Stimulated activated naive CD4-positive, alpha-beta T cell treated with Interleukin-2 at 50 U/mL for 16 hours (primary cell): ENCODE measurements at regions not wholly inside any gene's neighbourhood (a gene's known extent, or its start where the extent isn't known, plus 50 kb on each side); places are given as distances from the start of the nearest gene placed in this dataset.

ENCODE experiments used
- DNase-seq: peaks from one replicate; lab custom pipeline; 2025; lab: John Stamatoyannopoulos, UW

DNA sequence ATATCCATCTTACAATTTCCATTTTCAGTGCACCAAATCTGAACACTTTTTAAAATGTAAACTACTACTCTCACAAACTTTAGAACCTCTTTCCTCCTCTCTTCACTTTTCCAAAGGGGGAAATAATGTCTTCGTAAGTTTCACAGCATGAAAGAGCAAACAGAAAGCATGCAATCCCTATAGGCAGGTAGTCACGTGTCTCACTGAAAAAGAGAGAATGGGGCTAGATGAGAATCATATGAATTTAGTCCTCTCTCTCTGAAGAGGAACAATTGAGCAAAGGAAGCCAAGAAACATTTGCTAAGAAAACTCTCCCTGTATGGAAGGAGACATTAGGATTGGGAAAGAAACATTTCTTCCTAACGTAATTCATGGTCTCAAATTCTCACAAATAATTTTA lies 613.9 kb downstream of the PLA2G4A start:
- DNase-seq, result no peak

DNA sequence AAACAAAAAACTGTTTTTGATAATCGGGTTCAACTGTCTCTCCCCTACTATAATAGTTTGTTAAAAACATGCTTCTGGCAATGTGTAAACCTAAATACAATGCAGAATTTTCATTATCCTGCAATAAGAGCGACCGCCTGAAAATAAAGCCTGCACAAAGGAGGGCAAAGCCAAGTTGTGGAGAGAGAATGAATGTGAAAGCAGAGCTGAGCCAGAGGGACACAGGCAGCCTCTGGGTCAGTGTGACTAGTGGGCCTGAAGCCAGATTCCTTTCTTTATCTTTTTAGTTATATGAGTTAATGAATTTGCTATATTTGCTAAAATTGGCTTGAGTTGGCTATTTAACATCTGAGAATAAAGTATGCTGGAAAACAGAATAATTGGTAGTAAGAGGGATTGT lies 615.2 kb downstream of the PLA2G4A start:
- DNase-seq, result no peak

DNA sequence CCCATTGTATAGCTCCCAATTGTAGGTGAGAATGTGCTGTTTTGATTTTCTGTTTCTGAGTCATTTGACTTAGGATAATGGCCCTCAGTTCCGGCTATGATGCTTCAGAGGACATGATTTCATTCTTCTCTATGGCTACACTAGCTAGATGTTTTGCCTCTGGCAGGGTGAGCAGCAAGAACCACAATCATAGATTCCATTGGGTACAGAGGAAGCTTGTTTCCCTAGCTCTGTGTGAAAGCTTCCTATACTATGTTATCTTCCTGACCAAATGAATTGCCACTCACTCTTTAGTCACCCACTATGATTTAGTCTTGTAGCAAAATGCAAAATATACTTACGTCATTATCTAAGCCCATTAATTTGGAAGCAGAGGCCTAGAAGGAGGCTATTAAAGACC lies 616.3 kb downstream of the PLA2G4A start:
- no peak for DNase-seq

DNA sequence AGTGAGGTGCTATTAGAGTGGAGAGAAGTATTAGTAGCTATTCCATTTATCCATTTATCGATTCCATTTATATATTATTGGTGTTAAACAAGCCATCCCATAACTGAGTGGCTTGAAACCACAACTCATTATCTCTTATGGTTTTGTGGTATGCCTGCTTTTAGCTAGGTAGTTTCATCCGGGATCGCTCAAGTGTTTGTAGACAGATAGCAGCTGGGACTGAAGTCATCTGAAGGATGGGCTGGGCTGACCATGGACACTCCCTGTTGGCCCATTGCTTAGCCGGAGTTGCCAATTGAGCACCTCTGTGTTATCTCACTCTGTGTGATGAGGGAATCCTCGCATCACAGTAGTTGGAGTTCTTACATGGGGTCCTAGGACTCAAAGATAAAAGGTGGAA lies 622.5 kb downstream of the PLA2G4A start:
- DNase-seq, result no peak

DNA sequence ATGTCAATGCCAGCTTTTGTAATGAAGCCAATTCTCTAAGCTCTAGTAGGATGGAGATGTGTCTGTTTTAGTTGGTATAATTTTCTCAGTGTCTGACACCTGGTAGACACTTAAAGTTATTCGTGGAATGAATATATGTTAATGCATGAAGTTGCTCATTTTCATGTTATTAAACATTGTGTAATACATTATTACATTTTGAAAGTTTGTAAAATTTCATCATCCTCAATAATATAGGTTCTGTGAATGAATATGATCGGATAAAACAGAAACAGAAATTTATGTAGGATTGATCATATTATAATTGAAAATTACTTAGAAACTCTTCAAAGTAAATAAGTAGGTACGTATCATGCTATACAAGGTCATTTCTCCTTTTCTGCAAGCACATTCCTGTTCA lies 625.3 kb downstream of the PLA2G4A start:
- DNase-seq, result no peak

DNA sequence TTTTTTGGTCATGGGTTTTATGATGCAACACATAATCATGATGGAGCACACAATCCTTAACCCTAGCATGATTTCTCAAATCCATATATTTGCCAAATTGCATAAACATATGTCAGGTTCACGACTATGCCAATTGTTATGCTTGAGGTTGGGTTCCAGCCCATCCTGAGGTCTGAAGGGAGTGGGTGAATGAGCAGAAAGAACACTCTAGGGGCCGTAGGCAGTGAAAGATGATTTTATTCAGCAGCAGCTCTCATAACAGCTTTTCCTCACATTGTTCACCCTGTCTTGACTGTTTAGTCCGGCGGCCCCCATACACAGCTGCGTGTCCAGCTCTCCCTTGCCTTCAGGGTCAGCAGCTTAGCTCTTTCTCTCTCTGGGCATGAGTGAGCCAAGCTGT lies 627.7 kb downstream of the PLA2G4A start:
- no peak for DNase-seq

DNA sequence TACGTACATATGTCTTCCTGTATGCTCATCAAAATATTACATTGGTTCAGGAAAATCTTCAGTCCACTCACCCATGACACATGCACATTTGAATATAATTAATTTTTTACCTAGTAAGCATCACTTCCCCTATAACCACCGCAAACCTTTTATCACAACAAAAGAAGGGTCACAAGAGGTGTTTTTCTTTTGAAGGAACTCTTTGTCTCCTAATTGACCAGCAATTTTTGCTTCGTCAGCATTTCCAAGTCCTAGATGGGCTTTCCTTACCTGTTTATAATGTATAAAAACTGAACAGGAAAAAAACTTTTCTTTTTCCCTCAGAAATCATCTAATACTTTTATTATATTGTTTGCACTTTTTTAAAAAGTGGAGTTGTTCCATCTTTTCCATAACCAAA lies 631.3 kb downstream of the PLA2G4A start:
- no peak for DNase-seq

DNA sequence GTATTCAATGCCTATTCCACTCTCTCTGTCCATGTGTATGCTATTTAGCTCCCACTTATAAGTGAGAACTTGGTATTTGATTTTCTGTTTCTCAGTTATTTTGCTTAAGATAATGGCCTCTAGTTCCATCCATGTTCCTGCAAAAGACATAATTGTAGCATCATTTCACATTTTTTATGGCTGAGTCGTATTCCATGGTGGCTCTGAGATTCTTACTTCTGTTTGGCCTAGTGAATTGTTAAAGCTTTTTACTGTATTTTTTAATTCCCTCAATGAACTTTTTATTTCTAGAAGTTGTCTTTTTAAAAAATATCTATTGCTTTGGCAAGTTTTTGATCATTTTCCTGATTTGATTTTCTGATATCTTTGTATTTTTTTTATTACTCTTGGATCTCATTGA lies 635.6 kb downstream of the PLA2G4A start:
- no peak for DNase-seq

DNA sequence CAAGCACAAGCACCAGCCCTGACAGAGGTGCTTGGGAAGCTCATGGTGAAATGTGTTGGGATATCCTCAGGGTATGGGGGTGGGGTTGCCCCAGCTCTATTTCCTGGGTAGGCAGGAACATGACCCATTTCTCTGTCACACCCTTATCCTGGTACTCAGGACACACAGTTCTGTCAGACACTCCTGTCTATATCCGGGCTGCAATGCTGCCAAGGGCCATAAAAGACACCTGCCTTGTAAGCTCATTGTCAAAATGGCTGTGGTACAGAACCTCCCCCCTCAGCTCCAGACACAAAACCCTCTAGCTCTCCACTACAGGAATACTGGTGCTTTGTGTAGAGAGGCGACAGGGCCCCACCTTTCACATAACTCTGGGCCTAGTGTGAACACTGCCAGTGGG lies 636.7 kb downstream of the PLA2G4A start:
- DNase-seq, result no peak

DNA sequence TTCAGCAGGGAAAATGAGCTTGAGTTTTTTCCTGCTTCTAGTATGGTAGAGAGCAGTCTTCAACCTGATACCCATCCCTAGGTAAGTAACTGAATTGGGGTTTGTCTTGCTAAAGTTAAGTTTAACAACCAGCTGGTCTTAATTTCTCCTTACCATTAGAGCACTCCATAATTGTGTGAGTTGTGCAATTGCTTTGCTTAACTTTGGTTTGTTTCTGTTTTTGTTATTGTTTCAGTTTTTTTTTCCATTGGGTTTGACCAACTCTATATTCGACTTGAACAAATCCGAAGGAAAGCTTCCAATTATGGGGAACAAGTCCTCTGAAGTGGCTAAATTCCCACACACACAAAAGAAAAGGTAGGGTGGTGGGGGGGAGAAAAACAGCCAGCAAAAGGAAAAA lies 641.1 kb downstream of the PLA2G4A start:
- no peak for DNase-seq

DNA sequence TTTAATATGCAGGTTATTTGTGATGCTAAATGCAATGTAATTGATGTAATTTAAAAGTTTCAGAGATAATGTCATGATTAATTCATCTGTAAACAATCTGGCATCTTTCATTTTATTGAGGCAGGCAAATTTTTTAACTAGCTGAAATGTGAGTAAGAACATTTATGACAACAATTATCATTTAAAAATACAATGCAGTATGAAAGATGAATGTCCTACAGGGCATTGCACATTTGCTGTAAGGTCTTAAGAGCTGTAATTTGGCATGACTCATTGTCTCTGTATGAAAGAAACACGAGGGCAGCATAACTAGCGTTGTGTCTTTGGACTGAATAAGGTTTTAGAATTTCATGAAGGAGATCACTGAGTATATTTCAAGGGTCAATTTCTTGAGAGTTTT lies 642.8 kb downstream of the PLA2G4A start:
- DNase-seq, result no peak

DNA sequence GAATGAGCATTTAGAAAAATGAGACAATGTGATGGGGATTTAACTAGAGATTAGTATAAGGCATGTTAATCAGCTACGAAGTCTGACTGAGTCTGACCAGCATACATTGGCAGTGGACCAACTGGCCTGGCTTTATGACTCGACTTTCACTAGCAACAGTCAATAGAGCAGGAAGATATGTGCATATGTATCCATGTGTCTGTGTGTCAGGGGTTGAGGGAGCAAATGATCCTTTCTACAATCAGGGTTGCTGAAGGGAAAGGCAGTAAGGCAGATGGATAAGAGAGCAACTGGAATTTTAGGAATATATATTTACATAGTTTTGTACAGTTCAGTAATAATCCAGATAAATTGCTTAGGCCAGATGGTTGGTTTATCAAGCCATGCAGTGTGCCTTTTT lies 645.6 kb downstream of the PLA2G4A start:
- DNase-seq, result no peak

DNA sequence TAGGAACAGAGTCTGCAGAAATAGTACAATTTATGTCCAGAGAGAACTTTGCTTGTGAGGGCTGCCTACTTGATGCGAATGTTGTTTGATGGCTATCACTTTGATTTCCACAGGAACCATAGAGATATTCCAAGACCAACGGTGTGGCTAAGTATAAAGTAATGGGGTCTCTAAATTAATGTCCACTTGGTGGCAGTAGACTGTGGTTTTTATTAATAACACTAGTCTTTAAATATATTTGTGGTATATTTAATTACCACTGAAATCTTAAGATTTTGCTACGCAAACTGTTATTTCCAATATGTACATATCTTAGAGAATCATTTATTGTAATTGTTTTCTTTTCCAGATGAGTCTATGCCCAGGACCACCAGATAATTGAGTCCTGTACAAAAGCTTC lies 647.9 kb downstream of the PLA2G4A start:
- DNase-seq, result no peak

DNA sequence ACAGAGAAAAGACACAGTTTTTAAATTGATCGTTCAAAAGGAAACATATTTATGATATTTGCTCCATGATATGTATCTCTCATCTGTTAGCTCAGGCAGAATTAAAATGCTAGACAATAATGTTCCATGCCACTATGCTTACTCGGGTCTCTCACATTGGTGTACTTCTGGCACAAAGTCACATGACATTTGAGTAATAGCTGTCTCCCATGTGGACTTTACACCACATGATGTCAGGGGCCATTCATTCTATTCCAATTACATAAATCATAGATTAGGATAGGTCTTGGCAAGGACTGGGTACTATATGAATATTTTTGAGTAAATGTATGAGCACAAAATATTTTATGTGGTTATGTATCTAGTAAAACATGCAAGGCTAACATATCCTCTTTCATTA lies 648.4 kb downstream of the PLA2G4A start:
- no peak for DNase-seq

DNA sequence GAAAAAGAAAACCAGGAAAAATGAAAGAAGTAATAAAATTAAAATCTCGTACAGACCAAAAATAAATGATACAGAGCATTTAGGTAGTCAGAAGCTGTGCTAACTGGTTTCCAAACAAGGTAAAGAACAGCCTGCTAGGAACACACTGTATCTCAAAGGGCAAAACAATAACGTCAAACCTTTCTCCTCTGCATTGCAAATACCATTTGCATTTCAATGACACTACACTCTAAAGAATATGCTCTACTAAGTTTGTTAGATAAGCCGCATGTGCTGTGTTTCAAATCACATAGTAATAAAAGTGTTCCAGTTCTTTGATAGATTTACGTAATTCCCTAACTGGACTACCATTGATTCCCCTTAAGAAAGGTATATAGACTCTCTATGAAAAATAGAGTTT lies 648.8 kb downstream of the PLA2G4A start:
- DNase-seq, result no peak

DNA sequence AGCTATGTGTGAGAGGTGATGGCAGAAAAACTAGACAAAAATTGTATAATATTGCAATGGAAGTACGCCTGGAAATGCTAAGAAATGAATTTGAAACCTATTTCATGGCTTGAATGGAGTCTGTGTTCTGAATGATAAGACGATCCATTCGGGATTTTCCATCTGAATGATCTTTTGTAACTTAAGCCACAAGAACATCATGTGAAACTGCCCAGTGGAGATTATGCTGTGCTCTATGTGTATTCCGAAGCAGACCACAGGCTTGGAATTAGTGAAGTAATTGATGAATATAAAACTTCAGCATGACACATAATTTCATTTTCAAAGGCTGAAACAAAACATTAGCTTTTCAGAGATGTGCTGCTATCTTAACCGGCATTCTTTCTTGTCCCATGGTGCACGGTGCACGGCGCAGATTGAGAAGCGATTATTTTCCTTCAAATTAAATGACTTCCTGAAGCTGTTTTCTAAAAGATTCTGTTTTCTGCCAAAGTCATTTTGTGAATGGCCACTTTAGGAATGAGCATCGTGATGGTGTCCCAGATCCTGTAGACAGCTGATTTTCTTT lies 652.9 kb downstream of the PLA2G4A start:
- no peak for DNase-seq

DNA sequence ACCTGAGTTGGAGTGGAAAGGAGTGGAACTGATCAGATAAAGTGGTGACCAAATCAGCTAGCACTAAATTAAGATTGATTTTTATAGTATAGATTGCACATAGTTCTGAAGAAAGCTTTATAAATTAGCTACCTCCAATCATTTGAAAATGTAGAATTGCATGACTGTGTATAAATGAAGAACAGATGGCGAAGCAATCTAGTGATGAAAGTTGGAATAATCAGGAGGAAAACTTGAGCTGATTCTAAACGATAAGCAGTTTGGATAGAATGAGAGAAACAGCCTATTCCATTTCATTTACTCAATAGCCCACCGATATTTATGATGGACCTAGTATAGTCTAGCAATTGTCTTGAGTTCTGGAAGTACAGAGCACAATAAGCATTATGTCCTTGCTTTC lies 661.5 kb downstream of the PLA2G4A start:
- no peak for DNase-seq

DNA sequence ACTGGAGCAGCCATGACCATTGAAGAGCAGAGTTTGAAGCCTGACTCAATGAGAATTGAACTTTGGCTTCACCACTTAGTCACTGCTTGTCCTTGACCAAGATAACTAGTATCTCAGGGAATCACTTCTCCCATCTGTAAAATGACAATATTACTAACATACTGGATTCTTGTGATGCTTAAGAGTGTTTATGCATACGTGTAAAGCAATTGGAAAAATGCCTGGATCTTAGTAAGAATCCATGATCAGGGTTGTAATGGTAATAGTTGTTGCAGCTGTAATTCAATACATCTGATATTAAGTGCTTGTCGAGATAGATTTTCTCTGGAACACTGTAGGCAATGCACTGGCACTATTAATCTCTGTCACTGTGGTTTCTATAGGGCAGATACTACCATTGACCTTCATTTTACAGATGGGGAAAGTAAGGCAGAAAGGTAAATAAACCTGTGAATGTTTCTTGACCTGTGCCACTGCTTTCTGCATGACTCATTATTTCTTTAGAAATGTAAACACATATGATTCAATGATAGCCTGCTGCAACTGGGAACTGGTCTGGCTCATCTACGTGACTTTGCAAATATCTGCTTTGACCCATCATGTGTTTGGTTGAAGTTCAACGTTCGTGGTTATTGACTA lies 662.5 kb downstream of the PLA2G4A start:
- no peak for DNase-seq

DNA sequence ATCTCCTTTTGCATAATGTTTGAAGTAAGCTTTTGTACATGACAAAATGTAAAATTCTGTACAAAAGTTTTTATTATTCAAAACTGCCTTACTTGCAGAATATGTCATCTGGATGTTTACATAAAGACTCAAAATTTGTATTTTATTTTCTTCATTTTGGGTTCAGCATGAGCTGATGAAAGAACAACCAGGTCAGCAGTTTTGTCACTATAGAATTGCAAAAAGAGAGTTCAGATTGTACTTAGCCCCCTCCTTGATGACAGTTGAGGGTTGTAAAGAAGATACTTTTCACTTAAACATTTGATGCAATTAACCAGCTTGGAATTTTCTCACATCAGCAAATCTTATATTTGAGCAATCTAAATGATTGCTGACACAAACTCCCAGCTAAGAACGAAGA lies 669.3 kb downstream of the PLA2G4A start:
- no peak for DNase-seq

DNA sequence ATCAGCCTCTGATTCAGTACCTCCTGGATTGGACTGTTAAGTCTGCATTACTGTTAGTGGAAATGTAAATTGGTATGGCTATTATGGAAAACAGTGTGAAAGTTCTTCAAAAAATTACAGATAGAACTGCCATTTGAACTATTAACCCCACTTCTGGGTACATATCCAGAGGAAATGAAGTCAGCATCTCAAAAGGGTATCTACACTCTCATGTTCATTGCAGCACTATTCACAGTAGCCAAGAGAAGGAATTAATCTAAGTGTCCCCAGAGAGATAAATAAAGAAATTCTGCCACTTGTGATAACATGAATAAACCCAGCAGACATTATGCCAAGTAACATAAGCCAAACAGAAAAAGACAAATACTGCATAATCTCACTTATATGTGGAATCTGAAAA lies 676.0 kb downstream of the PLA2G4A start:
- no peak for DNase-seq

DNA sequence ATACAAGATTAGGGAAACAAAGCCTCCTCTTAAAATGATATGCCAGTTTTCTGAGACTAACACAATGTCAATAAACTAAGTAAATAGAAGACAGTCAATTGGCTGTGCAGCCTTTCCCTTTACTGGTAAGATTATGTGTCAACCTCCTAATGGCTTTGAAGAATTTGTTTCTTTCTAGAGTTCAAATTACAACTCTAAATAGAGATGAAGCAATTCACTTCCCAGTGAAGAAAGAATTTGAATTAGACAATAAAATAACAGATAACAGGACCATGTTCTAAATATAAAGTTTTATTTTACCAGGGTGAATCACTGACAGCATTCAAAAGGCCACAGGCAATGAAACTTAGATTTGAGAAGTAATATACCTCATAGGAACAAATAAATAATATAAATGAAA lies 680.3 kb downstream of the PLA2G4A start:
- no peak for DNase-seq

DNA sequence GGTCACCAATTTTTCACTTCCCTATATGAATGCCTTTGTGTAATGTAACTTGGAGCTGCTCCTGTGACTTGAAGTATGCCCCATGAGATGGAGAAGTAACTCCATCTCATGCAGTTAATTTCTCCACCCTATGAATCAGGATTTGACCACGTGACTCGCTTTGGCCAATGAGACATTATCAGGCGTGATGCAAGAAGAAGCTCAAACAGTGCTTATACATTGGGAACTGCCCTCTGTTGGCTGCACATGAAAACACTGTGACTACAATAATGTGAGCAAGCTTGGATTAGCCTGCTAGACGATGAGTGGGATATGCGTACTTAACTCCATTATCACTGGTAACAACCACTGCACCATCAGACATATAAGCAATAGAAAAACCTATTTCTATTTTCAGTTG lies 684.4 kb downstream of the PLA2G4A start:
- no peak for DNase-seq

DNA sequence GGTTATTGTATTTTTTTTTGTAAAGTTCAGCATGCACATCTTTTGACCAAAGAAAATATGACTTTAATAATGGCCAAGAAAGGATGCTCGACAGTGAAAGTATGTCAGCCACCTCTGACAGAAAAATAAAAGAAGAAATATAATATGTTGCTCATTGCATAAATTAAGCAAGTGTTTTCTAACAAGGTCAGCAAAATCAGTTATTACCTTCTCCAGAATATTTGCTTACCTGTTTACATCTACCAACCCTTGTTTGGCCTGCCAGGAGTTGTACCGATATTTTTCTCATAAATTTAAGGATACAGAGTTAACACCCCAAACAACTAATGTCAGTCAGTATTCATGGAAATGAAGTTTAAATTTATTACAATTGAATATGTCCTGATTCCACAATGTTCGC lies 685.4 kb downstream of the PLA2G4A start:
- DNase-seq, result no peak

DNA sequence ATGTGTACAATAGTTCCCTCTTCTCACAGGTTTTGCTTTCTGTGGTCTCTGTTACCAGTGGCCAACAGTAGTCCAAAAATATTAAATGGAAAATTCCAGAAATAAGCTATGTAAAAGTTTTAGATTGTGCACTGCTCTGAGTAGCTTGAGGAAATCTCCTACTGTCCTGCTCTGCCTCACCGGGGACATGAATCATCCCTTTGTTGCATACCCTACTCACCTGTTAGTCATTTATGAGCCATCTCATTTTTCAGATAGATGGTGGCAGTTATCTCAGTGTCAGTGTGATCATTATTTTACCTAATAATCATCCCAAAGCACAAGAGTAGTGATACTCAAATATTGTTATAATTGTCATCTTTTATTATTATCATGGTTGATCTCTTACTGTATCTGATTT lies 688.1 kb downstream of the PLA2G4A start:
- no peak for DNase-seq

DNA sequence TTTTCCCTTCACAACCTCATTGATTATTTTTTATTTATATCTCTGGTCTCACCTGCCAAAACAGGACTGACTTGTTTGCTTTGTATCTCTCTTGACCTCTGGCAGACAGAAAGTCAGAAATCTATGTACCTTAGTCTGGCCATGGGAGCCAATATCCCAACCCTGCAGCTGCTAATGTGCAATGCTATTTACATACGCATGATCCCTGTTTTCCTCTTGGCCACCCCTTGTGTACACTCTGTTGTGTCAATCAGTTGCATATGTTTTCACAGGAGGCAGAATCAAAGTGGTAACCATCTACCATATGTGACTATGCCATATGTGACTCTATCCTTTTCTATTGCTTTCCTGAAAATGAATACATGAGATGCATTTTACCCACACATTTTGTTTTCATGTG lies 688.8 kb downstream of the PLA2G4A start:
- DNase-seq, result no peak
